ENCODE measurements at regions not wholly inside any gene's neighbourhood (a gene's known extent, or its start where the extent isn't known, plus 50 kb on each side); places are given as distances from the start of the nearest gene placed in this dataset.

DNA sequence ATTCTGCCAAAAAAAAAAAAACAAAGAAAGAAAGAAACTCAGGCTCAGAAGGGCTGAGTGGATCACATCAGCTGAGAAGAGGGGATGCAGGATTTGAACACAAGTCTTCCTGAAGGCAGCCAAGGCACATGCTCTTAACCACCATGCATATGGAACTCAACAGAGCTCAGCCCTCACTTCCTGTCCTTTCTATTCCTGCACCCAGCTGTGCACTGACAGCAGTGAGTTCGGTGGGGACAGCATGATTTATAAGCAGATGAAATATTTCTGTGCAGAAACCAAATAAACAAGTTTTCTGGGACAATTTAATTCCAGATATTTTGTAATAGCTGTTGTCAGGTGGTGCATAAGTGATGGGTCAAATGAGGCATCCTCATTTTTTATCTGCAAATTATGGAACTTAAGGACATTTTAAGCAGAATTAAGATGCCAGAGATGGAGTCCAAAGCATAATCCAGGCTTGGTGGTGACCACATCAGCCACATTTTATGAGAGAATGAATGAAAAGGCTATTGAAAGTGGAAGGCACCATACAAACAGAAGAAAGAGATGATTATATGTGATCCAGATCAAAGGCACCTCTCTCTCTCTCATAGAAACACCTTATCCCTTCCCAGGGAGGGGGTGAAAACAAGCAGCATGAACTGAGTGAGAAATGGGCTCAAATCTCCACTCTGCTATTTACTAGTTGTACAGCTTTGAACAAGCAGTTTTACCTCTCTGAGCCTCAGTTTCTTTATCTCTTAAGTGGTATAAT, 303.6 kb upstream of the MSX2 start:
- no peak for TF ChIP-seq CTCF (IDR thresholded peaks at IDR 0.05 in 4 of 5, conservative IDR thresholded peaks at IDR 0.05 in 1 of 5)
- TF ChIP-seq POLR2A (IDR thresholded peaks at IDR 0.05): no peak

All from gastrocnemius medialis (tissue), 4 donors.